B cell (primary cell): ENCODE measurements at regions not wholly inside any gene's neighbourhood (a gene's known extent, or its start where the extent isn't known, plus 50 kb on each side); places are given as distances from the start of the nearest gene placed in this dataset.

ENCODE experiments used
- ATAC-seq: fragments of 200-7000 bp; cut with Tn5 transposase; one replicate; pipeline ENCODE4 v1.10.0; 2021; ENCODE audit warnings: low read depth, mild to moderate bottlenecking, moderate number of reproducible peaks, moderate library complexity
- CTCF ChIA-PET: fragments of 350-600 bp; sonication (Branson Sonifier 250); formaldehyde crosslinking; loops from one replicate; lab custom pipeline; 2021; ENCODE audit warnings: antibody characterized with exemption, inconsistent platforms; lab: Charles Lee
- POLR2A ChIA-PET: fragments of 350-600 bp; sonication (Branson Sonifier 250); formaldehyde crosslinking; loops from one replicate; lab custom pipeline; 2021; ENCODE audit warnings: antibody characterized with exemption; lab: Charles Lee
- DNase-seq: peaks from one replicate; pipeline ENCODE4 v3.0.0; 2013
- H2AFZ ChIP-seq: 2 replicates; pipeline ENCODE4 v1.6.1; 2012; ENCODE audit warnings: mild to moderate bottlenecking, low read depth, low read length; ENCODE audit not compliant: insufficient read depth, poor library complexity, severe bottlenecking
- H3K27ac ChIP-seq, 2 donors: 1 replicate in 1 of 2; 2 replicates in 1 of 2; pipeline ENCODE4 v1.5.1; 2012 to 2013; ENCODE audit warnings: low read length in 2 of 2, mild to moderate bottlenecking in 2 of 2, moderate library complexity in 1 of 2
- H3K27me3 ChIP-seq, 4 experiments: fragments of 200-600 bp in 1 of 4; sonication (generic) in 1 of 4; replicated peaks in 1 of 4; 1 replicate in 2 of 4; 2 replicates in 2 of 4; pipeline versions ENCODE4 v1.6.1 to v1.7.0; 2013 to 2016; ENCODE audit warnings: low read length in 3 of 4, mild to moderate bottlenecking in 2 of 4, mixed read lengths in 1 of 4, moderate library complexity in 1 of 4; ENCODE audit not compliant: insufficient read depth in 4 of 4, control insufficient read depth in 3 of 4; ENCODE audit errors: control extremely low read depth in 1 of 4
- H3K36me3 ChIP-seq, 2 experiments: replicated peaks in 1 of 2; 1 replicate in 1 of 2; 2 replicates in 1 of 2; pipeline versions ENCODE4 v1.6.1 to v1.7.1; 2013; ENCODE audit warnings: low read length in 1 of 2; ENCODE audit not compliant: insufficient read depth in 2 of 2, control insufficient read depth in 1 of 2; ENCODE audit errors: control extremely low read depth in 1 of 2, extremely low read depth in 1 of 2
- H3K4me1 ChIP-seq, 2 donors: fragments of 200-600 bp in 1 of 2; sonication (generic) in 1 of 2; 1 replicate in 1 of 2; 2 replicates in 1 of 2; pipeline versions ENCODE4 v1.5.1 to v1.6.1; 2013 to 2017; ENCODE audit warnings: low read length in 2 of 2; ENCODE audit not compliant: control insufficient read depth in 2 of 2, insufficient read depth in 2 of 2
- H3K4me2 ChIP-seq: replicated peaks from 2 replicates; pipeline ENCODE3; 2012; ENCODE audit warnings: mild to moderate bottlenecking, low read depth, low read length; ENCODE audit not compliant: poor library complexity, severe bottlenecking
- H3K4me3 ChIP-seq, 5 experiments: fragments of 200-600 bp in 1 of 5; sonication (generic) in 1 of 5; 1 replicate in 3 of 5; 2 replicates in 2 of 5; pipeline versions ENCODE4 v1.5.1 to v1.7.0; 2011 to 2016; ENCODE audit warnings: low read length in 4 of 5, mild to moderate bottlenecking in 4 of 5, low read depth in 2 of 5, control low read depth in 1 of 5, moderate library complexity in 1 of 5; ENCODE audit not compliant: insufficient read depth in 1 of 5; ENCODE audit errors: control extremely low read depth in 1 of 5, extremely low read depth in 1 of 5
- H3K79me2 ChIP-seq: fragments of 200-600 bp; sonication (generic); one replicate; pipeline ENCODE4 v1.6.0; 2016; ENCODE audit warnings: low read length; ENCODE audit not compliant: control insufficient read depth, insufficient read depth
- H3K9ac ChIP-seq: fragments of 200-600 bp; sonication (generic); 2 replicates; pipeline ENCODE4 v1.6.1; 2017; ENCODE audit warnings: mild to moderate bottlenecking, low read length, moderate library complexity
- H3K9me3 ChIP-seq, 3 donors: one replicate each; pipeline versions ENCODE4 v1.6.1 to v1.7.1; 2013; ENCODE audit warnings: low read length in 2 of 3; ENCODE audit not compliant: control insufficient read depth in 2 of 3, insufficient read depth in 1 of 3; ENCODE audit errors: control extremely low read depth in 1 of 3
- H4K20me1 ChIP-seq: 2 replicates; pipeline ENCODE4 v1.6.0; 2012; ENCODE audit warnings: mild to moderate bottlenecking, low read length; ENCODE audit not compliant: insufficient read depth, control insufficient read depth, poor library complexity, severe bottlenecking
- H3K27ac Mint-ChIP-seq: one replicate; pipeline ENCODE4 v1.8.0; 2021; ENCODE audit warnings: mixed read lengths
- H3K27me3 Mint-ChIP-seq: one replicate; pipeline ENCODE4 v1.8.0; 2021; ENCODE audit warnings: mixed read lengths
- H3K4me1 Mint-ChIP-seq: one replicate; pipeline ENCODE4 v1.8.0; 2021; ENCODE audit warnings: mixed read lengths
- H3K4me3 Mint-ChIP-seq: one replicate; pipeline ENCODE4 v1.8.0; 2021; ENCODE audit warnings: mixed read lengths
- H3K9me3 Mint-ChIP-seq: one replicate; pipeline ENCODE4 v1.8.0; 2022; ENCODE audit warnings: mixed read lengths; ENCODE audit not compliant: insufficient read depth
- CTCF ChIP-seq: fragments of 200-600 bp; IDR thresholded peaks from one replicate; pipeline ENCODE4 v1.8.0; 2022; ENCODE audit warnings: antibody characterized with exemption, mild to moderate bottlenecking
- EZH2 ChIP-seq: IDR thresholded peaks from 2 replicates; pipeline ENCODE4 v1.6.1; 2012; ENCODE audit warnings: borderline replicate concordance, low read depth, mild to moderate bottlenecking, moderate library complexity, low read length; ENCODE audit not compliant: insufficient read depth, poor library complexity, severe bottlenecking
- WGBS: methylation state at CpG from one replicate; pipeline ENCODE4 v1.1.5; 2013; ENCODE audit warnings: missing lambda C conversion rate; ENCODE audit not compliant: insufficient coverage; 5-methylcytosine and 5-hydroxymethylcytosine counted together
- intact Hi-C: fragments of 100-400 bp; cut with micrococcal nuclease; formaldehyde crosslinking; loops from one replicate; pipeline ENCODE4 v1.10.0; 2022

GRCh38 chr5:89946916-89947315 lies 462.6 kb downstream of the CETN3 start:
- TF ChIP-seq CTCF (no peak), EZH2 (no peak)
- H3K4me3 ChIP-seq = no peak overlapping the region
- H4K20me1 ChIP-seq = no peaks in the 10 kb centered on the region
- H3K4me2 ChIP-seq = no peak overlapping the region
- CTCF ChIA-PET = no interaction called here
- no peak overlapping the region for H3K27ac ChIP-seq
- no peaks in the 10 kb centered on the region for H3K27me3 ChIP-seq
- no peak overlapping the region for H3K9ac ChIP-seq
- no peaks in the 10 kb centered on the region for H3K36me3 ChIP-seq
- Mint-ChIP-seq H3K4me3 (no peak overlapping the region), H3K9me3 (no peaks in the 10 kb centered on the region), H3K27ac (no peak overlapping the region), H3K27me3 (no peaks in the 10 kb centered on the region), H3K4me1 (peaks cover 6% of the 10 kb centered on the region)
- ATAC-seq = no peak
- H3K79me2 ChIP-seq = no peaks in the 10 kb centered on the region
- POLR2A ChIA-PET = no interaction called here
- WGBS = no CpG with 5 or more reads among the region's 2 CpGs
- intact Hi-C loops = no loop called here
- H3K4me1 ChIP-seq = peaks cover 0 to 5% of the 10 kb centered on the region in 2 donors
- H3K9me3 ChIP-seq = no peaks in the 10 kb centered on the region
- no peak overlapping the region for H2AFZ ChIP-seq
- DNase-seq = no peak

GRCh38 chr5:89946508-89946907 lies 463.0 kb downstream of the CETN3 start:
- no peaks in the 10 kb centered on the region for H3K27me3 Mint-ChIP-seq
- Histone ChIP-seq H3K9me3 (no peaks in the 10 kb centered on the region), H3K4me2 (no peak overlapping the region), H3K9ac (no peak overlapping the region), H2AFZ (no peak overlapping the region), H3K79me2 (no peaks in the 10 kb centered on the region), H4K20me1 (no peaks in the 10 kb centered on the region), H3K4me3 (no peak overlapping the region), H3K4me1 (peaks cover 0 to 5% of the 10 kb centered on the region in 2 donors), H3K36me3 (no peaks in the 10 kb centered on the region), H3K27me3 (no peaks in the 10 kb centered on the region), H3K27ac (no peak overlapping the region)
- ChIA-PET CTCF (no interaction called here), POLR2A (no interaction called here)
- intact Hi-C loops = no loop called here
- TF ChIP-seq EZH2 (no peak), CTCF (no peak)
- H3K9me3 Mint-ChIP-seq = no peaks in the 10 kb centered on the region
- no peak overlapping the region for H3K27ac Mint-ChIP-seq
- no peak overlapping the region for H3K4me3 Mint-ChIP-seq
- ATAC-seq (no peak), DNase-seq (no peak)
- 83% methylated on average over 1 of the region's 4 CpGs for WGBS
- peaks cover 6% of the 10 kb centered on the region for H3K4me1 Mint-ChIP-seq
